ENCODE measurements at regions not wholly inside any gene's neighbourhood (a gene's known extent, or its start where the extent isn't known, plus 50 kb on each side); places are given as distances from the start of the nearest gene placed in this dataset.
"Not testable (repeated sequence)": the region's sequence is repeated elsewhere in the genome, so short reads cannot be mapped to it uniquely, and the experiment has no call there.

- DNase-seq = peak; percentile 40
Measured at GRCh38 chr14:58755031-58755925, 117.5 kb downstream of the DACT1 start.

GRCh38 chr14:58760121-58760520 is 122.4 kb downstream of the DACT1 start:
- no peak for DNase-seq

- no peak for DNase-seq
Measured at GRCh38 chr14:58762629-58763028, 124.9 kb downstream of the DACT1 start.

GRCh38 chr14:58763210-58763609 is 125.4 kb downstream of the DACT1 start:
- DNase-seq = no peak

GRCh38 chr14:58765418-58765831 is 127.7 kb downstream of the DACT1 start:
- no peak for DNase-seq

GRCh38 chr14:58765843-58766242 is 128.1 kb downstream of the DACT1 start:
- DNase-seq = no peak

GRCh38 chr14:58769011-58769643 is 131.4 kb downstream of the DACT1 start:
- DNase-seq = no peak

- no peak for DNase-seq
Measured at GRCh38 chr14:58769771-58770170, 132.0 kb downstream of the DACT1 start.

- no peak for DNase-seq
Measured at GRCh38 chr14:58770491-58770982, 132.8 kb downstream of the DACT1 start.

- DNase-seq = no peak
Measured at GRCh38 chr14:58771016-58771415, 133.3 kb downstream of the DACT1 start.

GRCh38 chr14:58772116-58772515 is 134.4 kb downstream of the DACT1 start:
- no peak for DNase-seq

- DNase-seq = peak; percentile 38
Measured at GRCh38 chr14:58772794-58773620, 135.2 kb downstream of the DACT1 start.

- no peak for DNase-seq
Measured at GRCh38 chr14:58774531-58774930, 136.8 kb downstream of the DACT1 start.

GRCh38 chr14:58775130-58775529 is 137.4 kb downstream of the DACT1 start:
- DNase-seq = not testable (repeated sequence)

- DNase-seq = no peak
Measured at GRCh38 chr14:58776516-58776915, 138.8 kb downstream of the DACT1 start.

GRCh38 chr14:58777541-58777979 is 139.8 kb downstream of the DACT1 start:
- DNase-seq = no peak

- DNase-seq = no peak
Measured at GRCh38 chr14:58778202-58778601, 140.4 kb downstream of the DACT1 start.

- no peak for DNase-seq
Measured at GRCh38 chr14:58779376-58779775, 141.6 kb downstream of the DACT1 start.

GRCh38 chr14:58780185-58780584 is 142.4 kb downstream of the DACT1 start:
- no peak for DNase-seq

GRCh38 chr14:58780605-58781004 is 142.8 kb downstream of the DACT1 start:
- DNase-seq = no peak

- no peak for DNase-seq
Measured at GRCh38 chr14:58782011-58782410, 144.2 kb downstream of the DACT1 start.

- peak; percentile 32 for DNase-seq
Measured at GRCh38 chr14:58783792-58784511, 146.2 kb downstream of the DACT1 start.

Data from fibroblast of skin of right biceps (primary cell).